ENCODE measurements at regions not wholly inside any gene's neighbourhood (a gene's known extent, or its start where the extent isn't known, plus 50 kb on each side); places are given as distances from the start of the nearest gene placed in this dataset.
"Not testable (repeated sequence)": the region's sequence is repeated elsewhere in the genome, so short reads cannot be mapped to it uniquely, and the experiment has no call there.

DNA sequence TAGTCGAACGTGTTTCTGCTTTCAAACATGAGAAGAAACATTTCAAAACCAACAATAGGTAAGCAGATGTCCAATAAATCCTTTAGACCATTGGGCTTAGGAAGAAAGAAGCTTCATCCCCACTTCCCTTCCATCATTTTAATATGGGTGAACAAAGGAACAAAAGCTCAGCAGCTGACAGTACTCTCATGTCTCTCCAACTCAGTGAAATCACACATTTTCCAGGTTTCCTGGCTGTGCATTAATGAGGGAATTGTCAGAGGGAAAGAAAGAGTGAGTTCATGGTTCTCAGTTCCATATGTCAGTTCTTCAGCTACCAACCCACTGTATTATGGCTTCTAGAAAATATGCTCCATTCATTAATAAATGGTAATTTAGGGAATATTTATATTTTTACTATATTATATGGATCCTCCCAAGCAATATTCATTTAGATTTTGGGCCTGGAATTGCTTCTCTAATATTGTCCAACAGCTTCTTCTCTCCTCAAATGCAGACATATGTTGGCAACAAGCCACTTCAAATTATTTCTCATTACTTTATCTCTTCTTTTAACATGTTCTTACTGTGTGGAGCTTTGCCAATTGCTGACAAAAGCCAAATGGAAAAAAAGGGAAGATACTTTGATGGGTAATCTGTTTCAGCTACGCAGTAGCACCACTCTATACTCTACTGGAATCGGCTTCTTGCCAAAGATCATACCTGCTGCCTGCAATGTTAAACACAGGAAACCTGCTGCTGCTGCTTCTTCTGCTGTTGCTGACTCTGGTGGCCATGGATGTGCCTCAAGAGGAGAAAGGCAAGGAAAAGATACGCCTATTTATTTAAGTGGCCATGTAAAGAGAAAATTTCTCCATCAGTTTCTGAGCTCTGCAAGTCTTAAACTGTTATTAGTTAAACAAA, 1757.6 kb downstream of the ARAP2 start:
- FAIRE-seq = no peak
- DNase-seq (ENCODE audit: insufficient read length, low spot score) = no peak

DNA sequence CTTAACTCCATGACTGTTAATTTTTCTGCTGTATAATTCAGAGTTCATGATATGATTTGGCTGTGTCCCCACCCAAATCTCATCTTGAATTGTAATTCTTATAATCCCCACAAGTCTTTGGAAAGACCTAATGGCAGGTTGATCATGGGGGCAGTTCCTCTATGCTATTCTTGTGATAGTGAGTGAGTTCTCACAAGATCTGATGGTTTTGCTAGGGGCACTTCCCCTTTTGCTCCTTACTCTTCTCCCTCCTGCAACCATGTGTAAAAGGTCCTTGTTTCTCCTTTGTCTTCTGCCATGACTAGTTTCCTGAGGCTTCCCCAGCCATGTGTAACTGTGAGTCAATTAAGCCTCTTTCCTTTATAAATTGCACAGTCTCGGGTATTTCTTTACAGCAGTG, 1751.9 kb downstream of the ARAP2 start:
- DNase-seq (ENCODE audit: insufficient read length, low spot score) (no peak), FAIRE-seq (no peak)

DNA sequence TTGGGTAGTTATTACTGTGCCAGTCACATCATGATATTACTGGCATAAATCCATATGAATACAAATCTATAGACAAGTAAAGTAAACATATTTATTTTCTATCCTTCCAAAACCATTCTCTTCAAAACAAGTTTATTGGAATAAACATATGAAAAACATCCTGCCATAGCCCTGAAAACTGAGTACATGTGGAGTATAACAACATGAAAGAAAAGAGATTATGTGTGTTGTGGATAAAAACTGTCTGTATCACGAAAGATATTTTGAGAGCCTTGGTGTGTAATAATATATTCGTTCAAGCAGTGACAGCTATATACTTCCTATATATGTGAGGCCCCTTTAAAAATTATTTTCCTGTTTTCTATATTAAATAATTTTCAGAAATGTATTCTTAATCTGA, 1742.2 kb downstream of the ARAP2 start:
- DNase-seq (ENCODE audit: insufficient read length, low spot score) (no peak), FAIRE-seq (no peak)

DNA sequence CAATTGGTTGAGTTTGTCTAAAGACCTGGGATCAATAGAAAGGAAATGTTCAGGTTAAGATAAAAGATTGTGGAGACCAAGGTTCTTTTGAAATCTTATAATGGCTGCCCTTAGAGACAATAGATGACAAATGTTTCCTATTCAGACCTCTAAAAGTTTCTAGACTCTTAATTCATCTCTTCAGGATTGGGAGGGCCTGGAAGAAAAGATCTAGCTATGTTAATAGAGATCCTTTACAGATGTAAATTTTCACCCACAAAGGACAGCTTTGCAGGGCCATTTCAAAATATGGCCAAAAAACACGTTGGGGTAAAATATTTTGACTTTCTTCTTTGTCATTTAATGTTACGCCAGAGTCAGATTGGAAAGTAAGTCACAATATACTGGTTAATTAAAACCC, 1739.6 kb downstream of the ARAP2 start:
- DNase-seq (ENCODE audit: insufficient read length, low spot score); FAIRE-seq: not testable (repeated sequence)

DNA sequence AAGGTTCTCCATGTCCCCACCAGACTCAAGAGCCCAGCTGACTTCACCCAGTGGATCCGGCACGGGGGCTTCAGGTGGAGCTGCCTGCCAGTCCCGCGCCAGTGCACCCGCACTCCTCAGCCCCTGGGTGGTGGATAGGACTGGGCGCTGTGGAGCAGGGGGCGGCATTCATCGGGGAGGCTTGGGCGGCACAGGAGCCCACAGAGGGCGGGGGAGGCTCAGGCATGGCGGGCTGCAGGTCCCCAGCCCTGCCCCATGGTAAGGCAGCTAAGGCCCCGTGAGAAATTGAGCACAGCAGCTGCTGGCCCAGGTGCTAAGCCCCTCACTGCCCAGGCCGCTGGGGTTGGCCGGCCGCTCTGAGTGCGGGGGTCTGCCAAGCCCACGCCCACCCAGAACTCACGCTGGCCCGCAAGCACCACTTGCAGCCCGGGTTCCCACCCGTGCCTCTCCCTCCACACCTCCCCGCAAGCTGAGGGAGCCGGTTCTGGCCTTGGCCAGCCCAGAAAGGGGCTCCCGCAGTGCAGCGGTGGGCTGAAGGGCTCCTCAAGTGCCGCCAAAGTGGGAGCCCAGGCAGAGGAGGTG, 1737.7 kb downstream of the ARAP2 start:
- FAIRE-seq; DNase-seq (ENCODE audit: insufficient read length, low spot score): not testable (repeated sequence)

DNA sequence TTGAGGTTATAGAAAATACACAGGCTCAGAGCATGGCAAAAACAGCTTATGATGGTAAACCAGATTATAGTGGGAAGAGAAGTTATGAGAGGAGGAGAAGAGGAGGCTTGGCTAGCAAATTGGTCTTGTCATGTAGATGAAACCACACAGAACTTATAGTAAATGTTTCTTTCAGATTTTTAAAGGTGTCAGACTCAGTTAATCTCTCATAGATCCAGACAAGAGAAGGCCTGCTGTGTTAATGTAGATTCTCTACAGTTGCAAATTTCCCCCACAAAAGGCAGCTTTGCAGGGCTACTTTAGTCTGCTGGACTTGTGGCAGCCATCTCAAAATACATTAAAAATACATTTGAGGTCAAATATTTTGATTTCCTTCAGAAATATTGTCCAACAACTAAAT, 1731.7 kb downstream of the ARAP2 start:
- no peak for FAIRE-seq
- no peak for DNase-seq (ENCODE audit: insufficient read length, low spot score)

DNA sequence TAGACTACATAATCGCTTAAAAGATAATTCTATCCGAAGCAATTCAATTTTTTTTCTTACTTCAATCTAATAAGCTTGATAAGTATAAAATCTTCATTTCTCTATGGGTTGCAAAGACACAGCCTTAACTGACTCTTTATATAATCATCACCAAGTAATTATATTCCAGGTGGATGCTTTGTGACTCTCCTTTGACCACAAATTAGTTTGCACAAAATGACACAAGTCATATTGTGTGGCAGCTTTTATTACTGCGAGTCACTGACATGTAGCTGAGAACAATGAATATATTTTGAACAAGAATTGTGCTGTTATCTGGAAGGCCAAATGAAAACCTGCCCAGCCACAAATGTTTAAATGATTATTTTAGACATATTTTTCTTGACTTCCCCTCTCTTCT, 1727.8 kb downstream of the ARAP2 start:
- no peak for FAIRE-seq
- no peak for DNase-seq (ENCODE audit: insufficient read length, low spot score)

DNA sequence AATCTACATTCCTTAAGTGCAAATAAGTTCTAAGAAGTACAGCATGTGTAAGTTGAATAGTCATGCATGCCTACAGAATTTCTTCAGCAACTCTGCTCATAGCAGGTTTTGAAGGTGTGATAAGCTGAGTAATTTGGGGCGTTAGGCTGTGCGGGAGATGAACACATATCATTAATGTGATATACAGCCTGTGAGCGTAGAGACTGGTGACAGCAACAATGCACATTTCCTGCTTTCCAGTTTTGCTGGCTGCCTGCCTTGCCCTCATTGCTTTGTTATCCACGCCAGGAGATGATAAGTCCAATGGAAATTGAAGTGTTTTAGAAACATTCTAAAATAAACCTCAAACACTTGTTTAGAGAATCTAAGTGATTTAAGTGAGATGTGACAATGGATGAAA, 1709.4 kb downstream of the ARAP2 start:
- DNase-seq (ENCODE audit: insufficient read length, low spot score) = no peak
- no peak for FAIRE-seq

DNA sequence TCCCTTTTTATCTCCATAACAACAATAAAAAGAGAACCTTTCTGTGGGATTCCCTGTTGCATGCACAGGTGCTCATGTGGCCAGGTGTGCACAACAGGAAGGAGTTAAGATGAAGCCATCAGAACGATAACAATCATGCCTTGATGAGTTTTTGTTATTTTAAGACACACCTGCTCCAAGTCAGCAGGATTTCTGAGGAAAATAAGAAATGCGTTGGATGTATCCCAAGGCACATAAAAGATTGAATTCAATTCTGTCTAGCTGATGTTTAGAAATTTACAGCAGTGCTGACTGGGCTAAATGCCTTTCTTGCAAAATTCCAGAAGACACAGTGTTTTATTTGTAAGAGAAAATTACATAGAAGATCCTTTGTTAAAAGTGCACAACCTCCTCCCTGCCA, 1678.2 kb downstream of the ARAP2 start:
- DNase-seq (ENCODE audit: insufficient read length, low spot score) = no peak
- no peak for FAIRE-seq

DNA sequence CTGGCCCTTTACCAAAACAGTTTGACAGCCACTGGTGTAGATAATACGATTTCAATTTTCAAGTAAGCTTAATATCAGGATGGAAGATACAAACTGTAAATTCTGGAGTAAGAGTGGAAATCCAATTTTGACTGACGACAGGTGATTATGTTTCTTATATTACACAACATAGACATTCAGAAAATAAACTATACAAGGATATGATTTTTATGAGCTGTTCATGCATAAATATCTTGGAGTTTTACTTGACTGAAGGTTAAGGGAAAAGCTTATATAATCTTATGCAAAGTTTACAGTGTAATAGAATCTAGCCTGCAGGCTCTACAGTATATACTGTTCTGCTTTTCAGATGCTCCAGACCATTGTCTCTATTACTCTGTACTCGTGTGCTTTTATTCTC, 1672.3 kb downstream of the ARAP2 start:
- DNase-seq (ENCODE audit: insufficient read length, low spot score) = no peak
- FAIRE-seq = no peak

DNA sequence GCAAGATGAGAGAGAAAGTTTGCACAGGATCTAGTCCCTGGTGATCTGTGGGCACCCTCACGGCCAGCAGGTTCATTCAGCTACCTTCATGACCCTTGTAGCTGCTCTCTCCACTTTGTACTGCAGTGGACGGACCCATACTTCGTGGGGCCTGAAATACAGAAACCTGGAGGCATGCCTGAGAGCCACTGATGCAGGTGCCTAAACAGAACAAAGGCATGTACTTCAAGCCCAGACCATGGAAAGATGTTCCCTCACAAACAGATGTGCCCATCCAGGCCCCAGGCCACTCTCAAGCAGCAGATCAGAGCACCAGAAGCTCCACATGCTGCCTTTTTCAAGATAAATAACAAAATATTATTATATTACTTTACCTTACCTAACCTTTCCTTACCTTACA, 1629.0 kb downstream of the ARAP2 start:
- DNase-seq (ENCODE audit: insufficient read length, low spot score) (no peak), FAIRE-seq (no peak)

DNA sequence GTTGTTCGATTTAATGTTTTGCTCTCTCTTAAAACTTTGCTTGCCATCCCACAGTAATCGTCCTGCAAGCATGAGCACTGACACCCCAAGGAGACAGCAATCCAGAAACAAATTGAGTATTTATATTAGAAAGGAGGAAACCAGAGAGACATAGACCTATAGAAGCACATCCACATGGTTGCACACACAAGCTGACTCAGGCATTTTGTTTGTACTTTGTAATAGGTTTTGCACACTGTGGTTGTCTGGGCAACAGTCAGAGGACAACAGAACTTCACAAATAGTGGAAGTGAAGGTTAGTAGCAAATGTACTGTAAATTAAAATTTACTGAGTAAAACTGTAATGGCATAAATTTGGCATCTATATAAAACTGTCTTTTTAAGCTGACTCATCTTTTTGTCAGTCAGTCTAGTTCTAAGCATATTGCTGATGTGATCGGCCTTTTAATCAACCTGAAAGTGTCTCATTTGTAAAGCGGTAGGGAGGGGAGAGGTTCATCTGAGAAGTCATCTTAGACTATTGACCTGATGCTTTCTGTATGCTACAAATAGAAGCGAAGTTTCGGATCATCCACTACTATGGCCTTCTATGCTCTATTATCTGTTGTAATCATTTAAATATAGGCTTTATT, 1624.7 kb downstream of the ARAP2 start:
- no peak for DNase-seq (ENCODE audit: insufficient read length, low spot score)

DNA sequence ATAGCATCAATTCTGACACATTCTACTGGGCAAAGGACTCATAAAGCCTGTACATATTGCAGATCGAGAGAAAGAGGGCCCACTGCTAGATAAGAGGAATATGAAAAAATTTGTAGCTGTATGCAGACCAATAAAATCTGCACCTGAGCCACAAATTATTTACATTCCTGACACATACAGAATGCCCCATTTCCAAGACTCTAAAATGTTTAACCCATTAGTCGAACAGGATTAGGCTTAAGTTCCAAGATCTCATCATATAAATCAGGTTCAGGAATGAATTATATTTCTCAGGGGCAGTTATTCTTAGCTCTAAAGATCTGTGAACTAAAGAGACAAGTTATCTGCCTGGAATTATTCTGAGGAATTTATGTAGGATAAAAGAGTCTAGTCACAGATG, 1615.8 kb downstream of the ARAP2 start:
- no peak for DNase-seq (ENCODE audit: insufficient read length, low spot score)
- FAIRE-seq = no peak

More for the DNA sequence above, 1624.7 kb downstream of the ARAP2 start:
- FAIRE-seq = no peak

DNA sequence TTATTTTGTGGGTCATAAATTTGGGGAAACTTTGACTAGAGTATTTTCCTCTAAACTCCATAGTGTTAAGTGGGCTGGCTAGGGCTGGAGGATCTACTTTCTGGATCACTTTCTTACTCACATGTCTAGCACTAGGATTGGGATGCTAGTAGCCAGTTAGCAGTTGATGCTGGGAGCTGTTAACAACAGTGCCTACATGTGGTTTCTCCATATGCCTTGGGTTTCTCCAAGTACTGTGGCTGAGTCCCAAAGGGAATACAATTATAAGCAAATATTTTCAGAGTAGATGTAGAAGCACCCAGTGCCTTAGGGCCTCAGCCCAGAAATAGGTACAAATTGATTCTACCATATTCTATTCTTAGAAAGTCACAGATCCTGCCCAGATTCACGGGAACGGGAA, 1614.9 kb downstream of the ARAP2 start:
- no peak for FAIRE-seq
- DNase-seq (ENCODE audit: insufficient read length, low spot score) = no peak

DNA sequence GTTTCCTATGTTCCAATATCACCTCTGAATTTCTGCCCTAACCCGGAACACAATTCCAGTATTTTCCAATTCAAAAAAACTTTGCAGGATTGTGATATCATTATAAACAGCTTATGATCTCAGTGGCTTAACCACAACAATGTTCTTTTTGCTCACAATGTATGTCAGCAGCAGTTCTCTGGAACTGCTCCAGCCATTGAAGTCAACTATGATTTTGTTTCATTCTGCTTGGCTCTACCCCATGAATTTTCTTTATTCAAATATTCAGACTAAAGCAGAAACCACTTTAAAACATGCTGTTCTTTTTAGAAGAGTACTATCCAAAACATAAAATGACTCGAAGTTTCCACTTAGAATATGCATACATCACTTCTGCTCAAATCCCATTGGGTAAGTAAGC, 1611.1 kb downstream of the ARAP2 start:
- DNase-seq (ENCODE audit: insufficient read length, low spot score) (no peak), FAIRE-seq (no peak)

DNA sequence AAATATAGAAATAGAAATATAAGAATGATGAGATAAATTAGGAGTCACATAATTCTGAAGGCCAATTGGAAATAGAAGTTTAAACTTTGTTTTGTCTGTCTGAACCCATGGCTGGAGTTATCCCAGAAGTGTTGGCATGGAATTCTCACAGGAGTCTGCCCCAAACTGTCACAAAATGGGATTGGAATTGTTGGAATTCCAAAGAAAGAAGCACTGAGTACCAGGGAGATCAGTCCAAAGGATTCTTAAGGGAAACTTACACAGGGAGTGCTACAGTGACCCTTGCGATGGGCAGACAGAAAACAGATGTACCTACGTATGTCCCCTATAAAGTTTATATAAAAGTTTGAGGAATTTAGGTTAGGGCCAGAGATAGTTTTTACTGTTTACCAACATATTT, 1607.7 kb downstream of the ARAP2 start:
- no peak for FAIRE-seq
- no peak for DNase-seq (ENCODE audit: insufficient read length, low spot score)

DNA sequence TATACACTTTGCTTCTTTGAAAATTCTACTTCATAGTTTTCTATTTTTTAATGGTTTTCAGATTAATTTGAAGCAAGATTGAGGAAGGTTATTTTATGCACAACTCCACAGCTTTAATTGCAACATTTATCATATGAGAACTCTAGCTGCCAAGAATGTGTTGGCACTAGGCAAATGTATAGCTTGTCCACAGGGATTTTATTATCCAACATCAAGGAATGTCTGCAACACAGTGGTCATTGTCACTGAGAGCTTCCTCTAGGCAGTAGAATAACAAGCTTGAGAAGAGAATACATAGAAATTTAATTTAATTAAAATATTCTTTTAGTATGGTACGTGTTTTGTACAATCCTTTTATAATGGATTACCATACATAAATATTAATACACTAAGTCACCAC, 1600.8 kb downstream of the ARAP2 start:
- FAIRE-seq (no peak), DNase-seq (ENCODE audit: insufficient read length, low spot score) (no peak)

DNA sequence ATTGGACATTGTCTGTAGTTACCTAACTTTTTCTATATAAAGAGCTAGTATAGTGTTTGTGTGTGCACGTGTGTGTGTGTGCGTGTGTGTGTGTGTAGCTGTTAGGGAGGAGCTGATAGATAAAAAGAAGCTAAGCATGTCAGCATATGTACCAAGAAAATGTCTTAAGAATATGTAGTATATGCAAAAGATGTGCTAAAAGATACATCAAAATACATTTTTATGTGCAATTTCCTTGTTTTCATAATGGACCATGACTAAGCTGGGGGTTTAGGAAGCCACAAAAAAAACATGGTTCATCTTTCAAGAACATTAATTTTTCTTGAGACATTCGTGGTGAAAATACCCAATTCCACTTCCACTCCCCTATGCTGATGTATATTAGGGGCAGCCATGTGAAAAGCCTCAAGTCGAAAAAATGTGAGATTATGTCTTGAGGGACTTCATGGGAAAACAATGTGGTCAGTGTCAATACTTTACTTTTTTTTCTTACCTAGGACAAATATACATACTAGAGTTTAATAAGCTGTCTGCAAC, 1599.7 kb downstream of the ARAP2 start:
- FAIRE-seq = no peak
- no peak for DNase-seq (ENCODE audit: insufficient read length, low spot score)

DNA sequence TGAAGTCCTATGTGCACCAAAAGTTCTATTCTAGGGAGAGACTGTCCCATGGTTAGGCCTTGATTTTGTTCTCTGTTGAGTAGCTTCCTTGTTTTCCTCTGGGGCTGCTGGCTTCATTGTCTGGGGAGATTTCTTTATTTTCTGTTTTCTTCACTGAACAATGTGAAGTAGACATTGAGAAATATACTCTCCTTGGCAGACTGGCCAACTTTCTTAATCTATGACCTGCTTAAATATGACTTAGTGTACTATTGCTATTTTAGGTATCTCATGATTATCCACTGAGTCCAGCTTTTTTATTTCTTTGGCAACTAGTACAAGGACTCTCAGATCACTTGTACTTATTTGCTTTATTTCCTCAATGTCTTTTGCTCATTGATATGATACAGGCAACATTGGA, 1594.6 kb downstream of the ARAP2 start:
- FAIRE-seq (no peak), DNase-seq (ENCODE audit: insufficient read length, low spot score) (no peak)

DNA sequence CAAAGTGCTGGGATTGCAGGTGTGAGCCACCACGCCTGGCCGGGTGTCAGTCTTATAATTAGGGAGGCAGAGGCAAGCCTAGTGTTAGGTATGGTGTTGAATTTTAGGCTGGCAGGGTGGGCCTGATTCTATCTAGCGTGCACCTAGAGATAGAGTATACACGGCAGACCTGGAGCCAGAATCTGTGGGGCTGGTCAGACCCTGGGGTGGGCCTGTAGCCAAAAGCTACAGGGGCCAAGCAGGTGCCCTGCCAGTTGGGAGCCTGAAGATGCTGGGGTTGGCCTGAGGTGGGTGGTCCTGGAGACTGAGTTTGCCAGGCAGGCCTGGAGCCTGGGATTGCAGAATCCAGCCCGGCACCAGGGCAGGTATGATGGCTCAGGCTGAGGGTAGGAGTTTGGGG, 1580.3 kb downstream of the ARAP2 start:
- DNase-seq (ENCODE audit: insufficient read length, low spot score) (no peak), FAIRE-seq (no peak)

DNA sequence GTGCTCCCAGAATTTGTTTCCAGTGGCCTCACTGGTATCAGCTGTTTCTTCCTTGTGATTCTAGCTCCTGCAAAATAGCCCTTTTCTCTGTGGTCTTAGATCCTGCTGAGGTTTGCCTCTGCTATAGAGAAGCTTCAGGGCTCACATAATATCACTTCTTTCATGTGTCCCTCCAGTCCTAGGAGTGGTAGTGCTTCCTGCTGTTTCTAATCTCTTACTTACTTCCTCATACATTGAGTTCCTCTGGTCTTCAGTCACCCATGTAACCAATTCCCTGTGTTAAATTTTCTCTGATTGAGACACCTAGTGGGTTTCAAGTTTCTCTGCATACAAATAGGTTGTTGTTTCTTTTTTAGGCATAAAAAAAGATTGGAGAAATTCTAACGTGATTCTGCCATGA, 1567.9 kb downstream of the ARAP2 start:
- no peak for DNase-seq (ENCODE audit: insufficient read length, low spot score)
- FAIRE-seq = no peak

DNA sequence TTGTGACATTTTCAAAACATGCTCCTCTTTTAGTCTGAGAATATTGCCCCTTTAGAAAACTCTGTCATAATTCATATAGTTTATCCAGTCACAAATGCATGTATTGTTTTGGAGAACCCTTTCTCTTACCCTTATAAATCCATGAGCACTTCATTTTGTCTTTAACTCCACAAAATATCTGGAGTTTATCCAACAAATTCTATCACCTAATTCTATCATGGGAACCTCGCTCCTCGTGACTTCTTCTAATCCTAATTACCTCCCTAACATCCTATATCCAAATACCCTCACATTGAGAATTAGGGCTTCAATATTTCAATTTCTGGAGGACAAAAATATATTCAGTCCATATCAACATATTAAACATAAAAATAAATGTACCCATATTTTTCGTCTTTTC, 1565.9 kb downstream of the ARAP2 start:
- DNase-seq (ENCODE audit: insufficient read length, low spot score) = no peak
- no peak for FAIRE-seq

Data from GM19239 (cell line).